CD4-positive, alpha-beta T cell (primary cell): ENCODE measurements at regions not wholly inside any gene's neighbourhood (a gene's known extent, or its start where the extent isn't known, plus 50 kb on each side); places are given as distances from the start of the nearest gene placed in this dataset.

ENCODE experiments used
- ATAC-seq: fragments of 200-7000 bp; cut with Tn5 transposase; one replicate; pipeline ENCODE4 v1.10.0; 2022; ENCODE audit warnings: mild to moderate bottlenecking; ENCODE audit not compliant: poor library complexity
- CTCF ChIA-PET: fragments of 350-600 bp; sonication (Branson Sonifier 250); formaldehyde crosslinking; loops from one replicate; lab custom pipeline; 2021; ENCODE audit warnings: antibody characterized with exemption, inconsistent platforms; lab: Charles Lee
- POLR2A ChIA-PET: fragments of 350-600 bp; sonication (Branson Sonifier 250); formaldehyde crosslinking; loops from one replicate; lab custom pipeline; 2021; ENCODE audit warnings: antibody characterized with exemption, inconsistent platforms; lab: Charles Lee
- DNase-seq, 14 experiments: peaks; one replicate each; pipeline ENCODE4 v3.0.0-alpha.2; 2013 to 2020; ENCODE audit warnings: mixed read lengths in 2 of 14
- H3K27ac ChIP-seq, 2 donors: one replicate each; pipeline versions ENCODE4 v1.5.1 to v1.7.0; 2013; ENCODE audit warnings: low read length in 2 of 2, low read depth in 1 of 2, mild to moderate bottlenecking in 1 of 2
- H3K27me3 ChIP-seq, 2 experiments: 1 replicate in 1 of 2; 2 replicates in 1 of 2; pipeline versions ENCODE4 v1.6.1 to v1.7.0; 2013; ENCODE audit warnings: low read length in 2 of 2, control low read depth in 1 of 2, mild to moderate bottlenecking in 1 of 2, moderate library complexity in 1 of 2; ENCODE audit not compliant: insufficient read depth in 2 of 2, control insufficient read depth in 1 of 2
- H3K36me3 ChIP-seq: one replicate; pipeline ENCODE4 v1.6.1; 2013; ENCODE audit warnings: low read length, control low read depth; ENCODE audit not compliant: insufficient read depth
- H3K4me1 ChIP-seq: one replicate; pipeline ENCODE4 v1.6.1; 2013; ENCODE audit warnings: low read length, control low read depth; ENCODE audit not compliant: insufficient read depth
- H3K4me3 ChIP-seq: one replicate; pipeline ENCODE4 v1.5.1; 2013; ENCODE audit warnings: mild to moderate bottlenecking, low read length, moderate library complexity
- H3K9me3 ChIP-seq, 2 experiments: 1 replicate in 1 of 2; 2 replicates in 1 of 2; pipeline versions ENCODE4 v1.6.1 to v1.7.0; 2013; ENCODE audit warnings: low read length in 2 of 2, mild to moderate bottlenecking in 2 of 2, control low read depth in 1 of 2, moderate library complexity in 1 of 2; ENCODE audit not compliant: control insufficient read depth in 1 of 2, insufficient read depth in 1 of 2
- H3K27ac Mint-ChIP-seq: one replicate; pipeline ENCODE4 v1.8.0; 2020; ENCODE audit warnings: mixed read lengths
- H3K27me3 Mint-ChIP-seq: one replicate; pipeline ENCODE4 v1.8.0; 2021; ENCODE audit warnings: mixed read lengths
- H3K36me3 Mint-ChIP-seq: one replicate; pipeline ENCODE4 v1.8.0; 2021; ENCODE audit warnings: low read depth, mixed read lengths
- H3K4me1 Mint-ChIP-seq: one replicate; pipeline ENCODE4 v1.8.0; 2021; ENCODE audit warnings: low read depth, mixed read lengths
- H3K4me3 Mint-ChIP-seq: one replicate; pipeline ENCODE4 v1.8.0; 2020; ENCODE audit warnings: mild to moderate bottlenecking, mixed read lengths
- H3K9me3 Mint-ChIP-seq: one replicate; pipeline ENCODE4 v1.8.0; 2020; ENCODE audit warnings: mixed read lengths
- intact Hi-C, 2 experiments: fragments of 100-400 bp; cut with DNase I in 1 of 2; cut with micrococcal nuclease in 1 of 2; formaldehyde crosslinking; loops; one replicate each; pipeline versions ENCODE4 v1.15.1 to v1.9.0; 2023 to 2025; cut with DNase I, micrococcal nuclease
- TF ChIP-seq, protein P1 (sequence below): fragments of 200-600 bp; IDR thresholded peaks from one replicate; pipeline ENCODE4 v1.8.0; 2022; ENCODE audit warnings: antibody characterized with exemption, mild to moderate bottlenecking

DNA sequence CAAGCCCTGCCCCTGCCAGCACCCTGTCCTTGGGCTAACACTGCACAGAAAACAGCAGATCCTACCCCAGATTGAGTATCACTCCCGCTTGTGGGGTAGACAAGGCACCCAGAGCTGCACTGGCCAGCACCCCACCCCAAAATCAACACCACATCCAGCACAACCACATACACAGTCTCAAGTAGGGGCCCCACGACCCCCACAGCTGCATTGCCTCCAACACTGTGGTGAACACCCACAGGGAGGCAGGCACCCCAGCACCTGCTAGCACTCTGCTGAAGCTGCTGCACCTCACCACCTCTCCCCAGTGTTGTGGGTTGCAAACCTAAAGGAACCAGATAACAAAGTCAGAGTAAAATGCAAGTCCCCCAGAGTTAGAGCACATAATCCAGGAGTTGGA is 589.9 kb downstream of the PCDH19 start:
- Histone ChIP-seq H3K27ac (no peak overlapping the region), H3K4me3 (no peak overlapping the region), H3K27me3 (no peaks in the 10 kb centered on the region), H3K9me3 (peaks cover 0 to 9% of the 10 kb centered on the region in 2 experiments), H3K4me1 (no peaks in the 10 kb centered on the region), H3K36me3 (no peaks in the 10 kb centered on the region)
- H3K36me3 Mint-ChIP-seq: no peaks in the 10 kb centered on the region
- no peak for DNase-seq
- ChIA-PET CTCF (no interaction called here), POLR2A (no interaction called here)
- H3K27me3 Mint-ChIP-seq: no peaks in the 10 kb centered on the region
- TF ChIP-seq, protein P1, sequence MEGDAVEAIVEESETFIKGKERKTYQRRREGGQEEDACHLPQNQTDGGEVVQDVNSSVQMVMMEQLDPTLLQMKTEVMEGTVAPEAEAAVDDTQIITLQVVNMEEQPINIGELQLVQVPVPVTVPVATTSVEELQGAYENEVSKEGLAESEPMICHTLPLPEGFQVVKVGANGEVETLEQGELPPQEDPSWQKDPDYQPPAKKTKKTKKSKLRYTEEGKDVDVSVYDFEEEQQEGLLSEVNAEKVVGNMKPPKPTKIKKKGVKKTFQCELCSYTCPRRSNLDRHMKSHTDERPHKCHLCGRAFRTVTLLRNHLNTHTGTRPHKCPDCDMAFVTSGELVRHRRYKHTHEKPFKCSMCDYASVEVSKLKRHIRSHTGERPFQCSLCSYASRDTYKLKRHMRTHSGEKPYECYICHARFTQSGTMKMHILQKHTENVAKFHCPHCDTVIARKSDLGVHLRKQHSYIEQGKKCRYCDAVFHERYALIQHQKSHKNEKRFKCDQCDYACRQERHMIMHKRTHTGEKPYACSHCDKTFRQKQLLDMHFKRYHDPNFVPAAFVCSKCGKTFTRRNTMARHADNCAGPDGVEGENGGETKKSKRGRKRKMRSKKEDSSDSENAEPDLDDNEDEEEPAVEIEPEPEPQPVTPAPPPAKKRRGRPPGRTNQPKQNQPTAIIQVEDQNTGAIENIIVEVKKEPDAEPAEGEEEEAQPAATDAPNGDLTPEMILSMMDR: no peak
- H3K4me3 Mint-ChIP-seq: no peak overlapping the region
- no peak overlapping the region for H3K27ac Mint-ChIP-seq
- H3K4me1 Mint-ChIP-seq: no peaks in the 10 kb centered on the region
- intact Hi-C loops: no loop called here
- no peaks in the 10 kb centered on the region for H3K9me3 Mint-ChIP-seq
- no peak for ATAC-seq

DNA sequence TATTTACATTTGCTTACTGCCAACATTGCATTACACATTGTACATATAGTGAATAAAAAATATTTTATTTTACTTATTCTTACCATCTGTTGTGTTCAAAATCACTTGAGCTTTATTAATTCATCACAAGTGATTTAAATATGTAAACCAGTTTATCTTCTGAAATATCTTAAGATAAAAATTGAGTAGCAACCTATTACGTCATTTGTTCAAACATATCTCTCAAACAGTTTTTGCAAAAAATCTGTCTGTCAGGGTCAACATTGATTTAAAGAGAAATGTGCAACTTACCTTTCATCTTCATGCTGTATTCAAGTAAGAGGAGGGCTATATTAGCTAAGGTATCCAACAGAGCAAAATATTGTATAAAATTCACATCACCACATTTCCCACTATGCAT is 610.1 kb downstream of the PCDH19 start:
- CTCF ChIA-PET: no interaction called here
- H3K27me3 ChIP-seq: no peaks in the 10 kb centered on the region
- intact Hi-C loops: no loop called here
- no peaks in the 10 kb centered on the region for H3K27me3 Mint-ChIP-seq
- no peak overlapping the region for H3K4me3 ChIP-seq
- TF ChIP-seq, protein P1: no peak
- no peaks in the 10 kb centered on the region for H3K36me3 Mint-ChIP-seq
- POLR2A ChIA-PET: no interaction called here
- H3K9me3 Mint-ChIP-seq: no peaks in the 10 kb centered on the region
- no peak overlapping the region for H3K27ac Mint-ChIP-seq
- H3K27ac ChIP-seq: no peak overlapping the region
- ATAC-seq (no peak), DNase-seq (no peak)
- H3K4me1 Mint-ChIP-seq: no peaks in the 10 kb centered on the region
- H3K4me3 Mint-ChIP-seq: no peak overlapping the region
- H3K9me3 ChIP-seq: no peaks in the 10 kb centered on the region
- H3K4me1 ChIP-seq: no peaks in the 10 kb centered on the region
- H3K36me3 ChIP-seq: no peaks in the 10 kb centered on the region

DNA sequence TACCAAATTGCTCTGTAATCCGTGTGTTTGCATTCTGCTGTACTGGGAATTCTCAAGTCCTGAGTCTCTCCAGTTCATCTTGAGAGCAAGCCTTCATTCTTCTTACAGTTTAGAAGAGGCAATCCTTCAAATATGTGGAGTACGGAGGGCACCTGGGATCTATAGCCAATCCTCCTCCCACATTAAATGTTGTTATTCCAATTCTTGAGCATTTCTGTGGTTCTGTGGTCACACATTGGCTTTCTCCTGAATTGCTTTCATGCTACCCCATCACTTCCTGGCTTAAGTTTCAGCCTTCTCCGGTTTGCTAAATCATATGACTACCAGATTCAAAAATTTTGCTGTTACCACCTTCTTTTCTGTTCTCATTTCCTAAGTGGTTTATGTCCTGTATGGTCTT is 611.1 kb downstream of the PCDH19 start:
- intact Hi-C loops: no loop called here
- ChIA-PET POLR2A (no interaction called here), CTCF (no interaction called here)
- H3K36me3 ChIP-seq: no peaks in the 10 kb centered on the region
- no peak overlapping the region for H3K27ac ChIP-seq
- H3K4me3 Mint-ChIP-seq: no peak overlapping the region
- DNase-seq (no peak), ATAC-seq (no peak)
- H3K27me3 Mint-ChIP-seq: no peaks in the 10 kb centered on the region
- H3K9me3 Mint-ChIP-seq: no peaks in the 10 kb centered on the region
- no peaks in the 10 kb centered on the region for H3K36me3 Mint-ChIP-seq
- H3K4me3 ChIP-seq: no peak overlapping the region
- no peaks in the 10 kb centered on the region for H3K9me3 ChIP-seq
- no peaks in the 10 kb centered on the region for H3K27me3 ChIP-seq
- H3K4me1 Mint-ChIP-seq: no peaks in the 10 kb centered on the region
- TF ChIP-seq, protein P1: no peak
- H3K27ac Mint-ChIP-seq: no peak overlapping the region
- H3K4me1 ChIP-seq: no peaks in the 10 kb centered on the region
